HFFc6 (cell line): ENCODE measurements at regions not wholly inside any gene's neighbourhood (a gene's known extent, or its start where the extent isn't known, plus 50 kb on each side); places are given as distances from the start of the nearest gene placed in this dataset.

Experiments used
- DNase-seq: peaks from one replicate; pipeline ENCODE4 v3.0.0-alpha.2; 2018
- H3K27ac Mint-ChIP-seq: 2 replicates; pipeline ENCODE4 v1.8.0; 2020; ENCODE audit warnings: mild to moderate bottlenecking, mixed read lengths
- H3K27me3 Mint-ChIP-seq: 2 replicates; pipeline ENCODE4 v1.8.0; 2021; ENCODE audit warnings: mild to moderate bottlenecking, moderate library complexity, mixed read lengths; ENCODE audit not compliant: insufficient read depth
- H3K36me3 Mint-ChIP-seq: 2 replicates; pipeline ENCODE4 v1.8.0; 2021; ENCODE audit warnings: low read depth, mixed read lengths
- H3K4me1 Mint-ChIP-seq: 2 replicates; pipeline ENCODE4 v1.8.0; 2020; ENCODE audit warnings: low read depth, mixed read lengths
- H3K4me3 Mint-ChIP-seq: 2 replicates; pipeline ENCODE4 v1.8.0; 2020; ENCODE audit warnings: mild to moderate bottlenecking, moderate library complexity, mixed read lengths
- H3K9me3 Mint-ChIP-seq: 2 replicates; pipeline ENCODE4 v1.8.0; 2020; ENCODE audit warnings: mild to moderate bottlenecking, mixed read lengths
- CTCF ChIP-seq: fragments of 200-600 bp; sonication (generic); IDR thresholded peaks from 2 replicates; pipeline ENCODE4 v1.5.0; 2021; ENCODE audit warnings: antibody characterized with exemption, mild to moderate bottlenecking

GRCh38 chr7:126163647-126164046, 1089.1 kb downstream of the GRM8 start:
- H3K4me3 Mint-ChIP-seq = no peak overlapping the region
- peaks cover 29% of the 10 kb centered on the region for H3K9me3 Mint-ChIP-seq
- H3K27ac Mint-ChIP-seq = no peak overlapping the region
- no peaks in the 10 kb centered on the region for H3K4me1 Mint-ChIP-seq
- no peak for TF ChIP-seq CTCF
- H3K27me3 Mint-ChIP-seq = no peaks in the 10 kb centered on the region
- H3K36me3 Mint-ChIP-seq = peaks cover 4% of the 10 kb centered on the region; the same call in 1 of the 2 replicates
- no peak for DNase-seq

GRCh38 chr7:126157391-126157790, 1095.3 kb downstream of the GRM8 start:
- H3K9me3 Mint-ChIP-seq = peaks cover 20% of the 10 kb centered on the region
- H3K36me3 Mint-ChIP-seq = 0 out of 2 replicates have a peak, but pooled peaks cover 4% of the 10 kb centered on the region
- no peak overlapping the region for H3K4me3 Mint-ChIP-seq
- TF ChIP-seq CTCF = no peak
- no peak overlapping the region for H3K27ac Mint-ChIP-seq
- H3K4me1 Mint-ChIP-seq = no peaks in the 10 kb centered on the region
- no peaks in the 10 kb centered on the region for H3K27me3 Mint-ChIP-seq
- no peak for DNase-seq

- DNase-seq = no peak
- H3K4me3 Mint-ChIP-seq = no peak overlapping the region
- no peaks in the 10 kb centered on the region for H3K27me3 Mint-ChIP-seq
- no peak for TF ChIP-seq CTCF
- 0 out of 2 replicates have a peak, but pooled peaks cover 4% of the 10 kb centered on the region for H3K36me3 Mint-ChIP-seq
- H3K4me1 Mint-ChIP-seq = no peaks in the 10 kb centered on the region
- H3K27ac Mint-ChIP-seq = no peak overlapping the region
- H3K9me3 Mint-ChIP-seq = peaks cover 12% of the 10 kb centered on the region; the same call in 1 of the 2 replicates
Measured at GRCh38 chr7:126150278-126150958, 1102.3 kb downstream of the GRM8 start.

- no peak for TF ChIP-seq CTCF
- Mint-ChIP-seq H3K27me3 (no peaks in the 10 kb centered on the region), H3K27ac (no peak overlapping the region), H3K4me1 (no peaks in the 10 kb centered on the region), H3K9me3 (peaks cover 5% of the 10 kb centered on the region), H3K4me3 (no peak overlapping the region), H3K36me3 (no peaks in the 10 kb centered on the region)
- DNase-seq = no peak
Measured at GRCh38 chr7:126140858-126141466, 1111.8 kb downstream of the GRM8 start.

GRCh38 chr7:126119981-126120380, 1132.8 kb downstream of the GRM8 start:
- DNase-seq = no peak
- Mint-ChIP-seq H3K9me3 (peaks cover 51% of the 10 kb centered on the region), H3K36me3 (peaks cover 4% of the 10 kb centered on the region; the same call in 1 of the 2 replicates), H3K4me3 (no peak overlapping the region), H3K27ac (no peak overlapping the region), H3K4me1 (no peaks in the 10 kb centered on the region), H3K27me3 (no peaks in the 10 kb centered on the region)
- TF ChIP-seq CTCF = no peak
